ENCODE measurements at regions not wholly inside any gene's neighbourhood (a gene's known extent, or its start where the extent isn't known, plus 50 kb on each side); places are given as distances from the start of the nearest gene placed in this dataset.

- H3K4me1 ChIP-seq, result no peaks in the 10 kb centered on the region
- ATAC-seq (ENCODE audit: low FRiP score in 2 of 2) (no peak), DNase-seq (no peak)
- no peaks in the 10 kb centered on the region for H3K36me3 ChIP-seq
- no peak for TF ChIP-seq EP300 (IDR thresholded peaks at IDR 0.05)
- TF ChIP-seq CTCF (IDR thresholded peaks at IDR 0.05), result no peak
- TF ChIP-seq POLR2A (IDR thresholded peaks at IDR 0.05), result no peak
- no peak for TF ChIP-seq POLR2AphosphoS5 (IDR thresholded peaks at IDR 0.05)
- no peak overlapping the region for H3K4me3 ChIP-seq
- H3K27ac ChIP-seq, result no peak overlapping the region
- H3K9me3 ChIP-seq, result no peaks in the 10 kb centered on the region
- H3K27me3 ChIP-seq, result no peaks in the 10 kb centered on the region
These were observed 1031.6 kb downstream of the SLITRK1 start for GRCh38 chr13:82850644-82851043.

GRCh38 chr13:82848766-82849165 lies 1033.5 kb downstream of the SLITRK1 start:
- DNase-seq (no peak), ATAC-seq (ENCODE audit: low FRiP score in 2 of 2) (no peak)
- 83 to 88% methylated on average over 1 of the region's 1 CpG for WGBS, 2 donors
- Histone ChIP-seq H3K9me3 (no peaks in the 10 kb centered on the region), H3K4me1 (no peaks in the 10 kb centered on the region), H3K36me3 (no peaks in the 10 kb centered on the region), H3K4me3 (no peak overlapping the region), H3K27ac (no peak overlapping the region), H3K27me3 (no peaks in the 10 kb centered on the region)
- TF ChIP-seq EP300 (IDR thresholded peaks at IDR 0.05), result no peak
- no peak for TF ChIP-seq CTCF (IDR thresholded peaks at IDR 0.05)
- no peak for TF ChIP-seq POLR2AphosphoS5 (IDR thresholded peaks at IDR 0.05)
- no peak for TF ChIP-seq POLR2A (IDR thresholded peaks at IDR 0.05)

GRCh38 chr13:82847595-82847994 lies 1034.7 kb downstream of the SLITRK1 start:
- 52 to 73% methylated on average over 3 of the region's 3 CpGs for WGBS, 2 donors
- TF ChIP-seq EP300 (IDR thresholded peaks at IDR 0.05) (no peak), POLR2A (IDR thresholded peaks at IDR 0.05) (no peak), POLR2AphosphoS5 (IDR thresholded peaks at IDR 0.05) (no peak), CTCF (IDR thresholded peaks at IDR 0.05) (no peak)
- Histone ChIP-seq H3K36me3 (no peaks in the 10 kb centered on the region), H3K4me3 (no peak overlapping the region), H3K27ac (no peak overlapping the region), H3K27me3 (no peaks in the 10 kb centered on the region), H3K4me1 (no peaks in the 10 kb centered on the region), H3K9me3 (no peaks in the 10 kb centered on the region)
- no peak for DNase-seq
- no peak for ATAC-seq (ENCODE audit: low FRiP score in 2 of 2)

GRCh38 chr13:82833923-82834322 lies 1048.4 kb downstream of the SLITRK1 start:
- ATAC-seq (ENCODE audit: low FRiP score in 2 of 2) (no peak), DNase-seq (no peak)
- WGBS, 2 donors, result 64 to 68% methylated on average over 3 of the region's 3 CpGs

More at GRCh38 chr13:82833923-82834322, 1048.4 kb downstream of the SLITRK1 start:
- no peaks in the 10 kb centered on the region for H3K27me3 ChIP-seq
- no peak overlapping the region for H3K4me3 ChIP-seq
- no peak overlapping the region for H3K27ac ChIP-seq
- no peaks in the 10 kb centered on the region for H3K36me3 ChIP-seq
- H3K4me1 ChIP-seq, result no peaks in the 10 kb centered on the region
- TF ChIP-seq EP300 (IDR thresholded peaks at IDR 0.05), result no peak
- TF ChIP-seq POLR2AphosphoS5 (IDR thresholded peaks at IDR 0.05), result no peak
- TF ChIP-seq CTCF (IDR thresholded peaks at IDR 0.05), result no peak
- no peak for TF ChIP-seq POLR2A (IDR thresholded peaks at IDR 0.05)
- no peaks in the 10 kb centered on the region for H3K9me3 ChIP-seq

Measured in upper lobe of left lung (tissue), 6 donors.